ENCODE measurements at regions not wholly inside any gene's neighbourhood (a gene's known extent, or its start where the extent isn't known, plus 50 kb on each side); places are given as distances from the start of the nearest gene placed in this dataset.

GRCh38 chrX:40485973-40486372, 94.8 kb upstream of the ATP6AP2 start:
- no peak for DNase-seq (ENCODE audit: low read depth)
- H3K4me3 ChIP-seq (ENCODE audit: low read length) = no peak overlapping the region
- TF ChIP-seq CTCF (conservative IDR thresholded peaks at IDR 0.05; ENCODE audit: low read length) = no peak

GRCh38 chrX:40485102-40485826, 95.5 kb upstream of the ATP6AP2 start:
- DNase-seq (ENCODE audit: low read depth) = no peak
- TF ChIP-seq CTCF (conservative IDR thresholded peaks at IDR 0.05; ENCODE audit: low read length) = no peak
- H3K4me3 ChIP-seq (ENCODE audit: low read length) = no peak overlapping the region

- no peak overlapping the region for H3K4me3 ChIP-seq (ENCODE audit: low read length)
- TF ChIP-seq CTCF (conservative IDR thresholded peaks at IDR 0.05; ENCODE audit: low read length) = no peak
- no peak for DNase-seq (ENCODE audit: low read depth)
These were observed 96.2 kb upstream of the ATP6AP2 start for GRCh38 chrX:40484408-40485091.

GRCh38 chrX:40483502-40483901, 97.3 kb upstream of the ATP6AP2 start:
- no peak for TF ChIP-seq CTCF (conservative IDR thresholded peaks at IDR 0.05; ENCODE audit: low read length)
- DNase-seq (ENCODE audit: low read depth) = no peak

GRCh38 chrX:40479777-40480318, 100.9 kb upstream of the ATP6AP2 start:
- no peak for TF ChIP-seq CTCF (conservative IDR thresholded peaks at IDR 0.05; ENCODE audit: low read length)
- no peak overlapping the region for H3K4me3 ChIP-seq (ENCODE audit: low read length)
- no peak for DNase-seq (ENCODE audit: low read depth)

More at GRCh38 chrX:40483502-40483901, 97.3 kb upstream of the ATP6AP2 start:
- no peak overlapping the region for H3K4me3 ChIP-seq (ENCODE audit: low read length)

GRCh38 chrX:40478474-40479065, 102.2 kb upstream of the ATP6AP2 start:
- no peak overlapping the region for H3K4me3 ChIP-seq (ENCODE audit: low read length)
- TF ChIP-seq CTCF (conservative IDR thresholded peaks at IDR 0.05; ENCODE audit: low read length) = no peak
- DNase-seq (ENCODE audit: low read depth) = no peak

Measured in AG10803 (cell line).